GM12878 (cell line): ENCODE measurements at regions not wholly inside any gene's neighbourhood (a gene's known extent, or its start where the extent isn't known, plus 50 kb on each side); places are given as distances from the start of the nearest gene placed in this dataset.
A peak's percentile ranks its signal among the peaks of the same experiment; 100 is the strongest.

Experiments used
- ATF2 ChIP-seq: IDR thresholded peaks from 2 replicates; pipeline ENCODE4 v1.6.1; 2012; ENCODE audit warnings: low read length, inconsistent platforms
- CTCF ChIP-seq, 3 experiments: IDR thresholded peaks in 2 of 3; conservative IDR thresholded peaks in 1 of 3; 2 replicates each; pipeline ENCODE4 v1.5.1; 2011; ENCODE audit warnings: low read depth in 3 of 3, low read length in 3 of 3, mild to moderate bottlenecking in 3 of 3, control low read depth in 2 of 3, moderate library complexity in 2 of 3, inconsistent platforms in 1 of 3, mixed read lengths in 1 of 3; ENCODE audit not compliant: control insufficient read depth in 2 of 3, insufficient read depth in 1 of 3; ENCODE audit errors: extremely low read depth in 1 of 3
- E2F8 ChIP-seq: fragments of 450-650 bp; IDR thresholded peaks from 2 replicates; pipeline ENCODE4 v1.6.1; 2018; ENCODE audit warnings: mild to moderate bottlenecking, low read depth, moderate library complexity; ENCODE audit not compliant: partially characterized antibody
- EED ChIP-seq: sonication (generic); IDR thresholded peaks from 2 replicates; pipeline ENCODE4 v1.6.1; 2016; ENCODE audit warnings: antibody characterized with exemption, low read depth
- MAX ChIP-seq: IDR thresholded peaks from 2 replicates; pipeline ENCODE4 v1.6.1; 2012; ENCODE audit warnings: low read depth, low read length, improper control_type of control experiment
- MTA2 ChIP-seq: fragments of 450-650 bp; IDR thresholded peaks from 2 replicates; pipeline ENCODE4 v1.6.1; 2016; ENCODE audit warnings: low read depth, mild to moderate bottlenecking, moderate library complexity
- SIX5 ChIP-seq: IDR thresholded peaks from 2 replicates; pipeline ENCODE4 v1.6.1; 2011; ENCODE audit warnings: mild to moderate bottlenecking, low read depth, low read length, moderate library complexity; ENCODE audit not compliant: severe bottlenecking
- SREBF2 ChIP-seq: IDR thresholded peaks from 2 replicates; pipeline ENCODE4 v1.6.1; 2012; ENCODE audit warnings: mild to moderate bottlenecking, low read length
- SRF ChIP-seq, 2 experiments: IDR thresholded peaks; 2 replicates each; pipeline ENCODE4 v1.6.1; 2011; ENCODE audit warnings: low read depth in 2 of 2, low read length in 2 of 2, mild to moderate bottlenecking in 1 of 2, moderate library complexity in 1 of 2
- SUPT20H ChIP-seq: IDR thresholded peaks from 2 replicates; pipeline ENCODE4 v1.6.1; 2011; ENCODE audit warnings: low read depth, mild to moderate bottlenecking, low read length, moderate library complexity, borderline replicate concordance; ENCODE audit not compliant: control insufficient read depth
- YBX1 ChIP-seq: fragments of 450-650 bp; IDR thresholded peaks from 2 replicates; pipeline ENCODE4 v1.6.1; 2016; ENCODE audit warnings: antibody characterized with exemption
- ZNF217 ChIP-seq: fragments of 450-650 bp; IDR thresholded peaks from 2 replicates; pipeline ENCODE4 v1.6.1; 2017; ENCODE audit warnings: antibody characterized with exemption, mild to moderate bottlenecking

- TF ChIP-seq E2F8 (no peak), YBX1 (no peak), ATF2 (peak; percentile 35; the same call in 1 of the 2 replicates), CTCF (IDR thresholded peaks at IDR 0.05 in 2 of 3, conservative IDR thresholded peaks at IDR 0.05 in 1 of 3; ENCODE audit: control insufficient read depth in 2 of 3, extremely low read depth in 1 of 3, insufficient read depth in 1 of 3, low read depth in 3 of 3, low read length in 3 of 3) (no peak), MAX (no peak), EED (peak; percentile 61), SREBF2 (no peak), ZNF217 (no peak), MTA2 (peak; percentile 87), SUPT20H (no peak), SRF (IDR thresholded peaks at IDR 0.05; ENCODE audit: low read depth in 2 of 2, low read length in 2 of 2) (no peak), SIX5 (no peak)
Measured at GRCh38 chr2:191611614-191612013, 66.3 kb upstream of the NABP1 start (continued).
